H1 (cell line): ENCODE measurements at regions not wholly inside any gene's neighbourhood (a gene's known extent, or its start where the extent isn't known, plus 50 kb on each side); places are given as distances from the start of the nearest gene placed in this dataset.

Source experiments
- CTCF ChIA-PET: fragments of 300-600 bp; sonication (Branson Sonifier 250); formaldehyde crosslinking; loops from one replicate; lab custom pipeline; 2021; ENCODE audit not compliant: partially characterized antibody; lab: Charles Lee
- POLR2A ChIA-PET: fragments of 300-600 bp; sonication (Branson Sonifier 250); formaldehyde crosslinking; loops from one replicate; lab custom pipeline; 2021; ENCODE audit warnings: inconsistent platforms; ENCODE audit not compliant: partially characterized antibody; lab: Charles Lee
- DNase-seq, 2 experiments: peaks; one replicate each; pipeline versions ENCODE4 v3.0.0 to v3.0.0-alpha.2; 2010 to 2022; ENCODE audit warnings: low spot score in 2 of 2, low read depth in 1 of 2, mixed read lengths in 1 of 2
- FAIRE-seq: peaks from 2 replicates; lab custom pipeline; 2011; peaks lifted over from hg19 to GRCh38; lab: Jason Lieb, UNC
- H2AFZ ChIP-seq: 2 replicates; pipeline ENCODE4 v1.8.1; 2012; ENCODE audit warnings: low read length, inconsistent platforms
- H2AK5ac ChIP-seq: 2 replicates; pipeline ENCODE4 v1.6.1; 2013; ENCODE audit warnings: low read depth, low read length
- H2BK120ac ChIP-seq: replicated peaks from 2 replicates; pipeline ENCODE3; 2013; ENCODE audit warnings: low read depth, low read length, inconsistent platforms
- H2BK12ac ChIP-seq: 2 replicates; pipeline ENCODE4 v1.6.1; 2013; ENCODE audit warnings: low read depth, low read length
- H2BK15ac ChIP-seq: 2 replicates; pipeline ENCODE4 v1.6.1; 2013; ENCODE audit warnings: low read length
- H2BK20ac ChIP-seq: 2 replicates; pipeline ENCODE4 v1.6.1; 2013; ENCODE audit warnings: low read length
- H2BK5ac ChIP-seq: 2 replicates; pipeline ENCODE4 v1.6.1; 2013; ENCODE audit warnings: low read depth, low read length
- H3K14ac ChIP-seq: 2 replicates; pipeline ENCODE4 v1.6.1; 2013; ENCODE audit warnings: inconsistent platforms; ENCODE audit not compliant: insufficient read length
- H3K18ac ChIP-seq: 2 replicates; pipeline ENCODE4 v1.6.1; 2013; ENCODE audit warnings: low read length; ENCODE audit errors: extremely low read depth
- H3K23ac ChIP-seq: 2 replicates; pipeline ENCODE4 v1.6.1; 2013; ENCODE audit warnings: inconsistent platforms; ENCODE audit not compliant: insufficient read length
- H3K23me2 ChIP-seq: 2 replicates; pipeline ENCODE4 v1.6.1; 2013; ENCODE audit warnings: low read depth, low read length
- H3K27ac ChIP-seq: 2 replicates; pipeline ENCODE4 v1.6.1; 2011; ENCODE audit warnings: low read depth, low read length, inconsistent platforms
- H3K27me3 ChIP-seq, 4 experiments: replicated peaks in 1 of 4; 1 replicate in 1 of 4; 2 replicates in 3 of 4; pipeline versions ENCODE4 v1.6.1 to v1.8.1; 2011 to 2013; ENCODE audit warnings: low read length in 3 of 4, mild to moderate bottlenecking in 3 of 4, inconsistent platforms in 2 of 4, mixed read lengths in 2 of 4, moderate library complexity in 1 of 4; ENCODE audit not compliant: control insufficient read depth in 3 of 4, insufficient read depth in 3 of 4; ENCODE audit errors: extremely low read depth in 1 of 4
- H3K36me3 ChIP-seq, 4 experiments: 2 replicates each; pipeline versions ENCODE4 v1.6.1 to v1.8.1; 2011 to 2013; ENCODE audit warnings: mild to moderate bottlenecking in 4 of 4, low read length in 3 of 4, moderate library complexity in 2 of 4, control low read depth in 1 of 4, inconsistent platforms in 1 of 4; ENCODE audit not compliant: insufficient read depth in 4 of 4, control insufficient read depth in 2 of 4
- H3K4ac ChIP-seq: replicated peaks from 2 replicates; pipeline ENCODE3; 2013; ENCODE audit warnings: low read length, low read depth, mixed read lengths, inconsistent platforms; ENCODE audit not compliant: insufficient read length
- H3K4me1 ChIP-seq, 4 experiments: replicated peaks in 1 of 4; 1 replicate in 1 of 4; 2 replicates in 3 of 4; pipeline versions ENCODE4 v1.6.1 to v1.8.1; 2011 to 2013; ENCODE audit warnings: low read length in 3 of 4, inconsistent platforms in 2 of 4, mixed read lengths in 1 of 4; ENCODE audit not compliant: insufficient read depth in 4 of 4, control insufficient read depth in 3 of 4
- H3K4me2 ChIP-seq, 2 experiments: 2 replicates each; pipeline versions ENCODE4 v1.6.1 to v1.8.1; 2011 to 2013; ENCODE audit warnings: low read depth in 2 of 2, low read length in 2 of 2, control low read depth in 1 of 2, inconsistent platforms in 1 of 2, mild to moderate bottlenecking in 1 of 2; ENCODE audit not compliant: insufficient read depth in 1 of 2
- H3K4me3 ChIP-seq, 4 experiments: fragments of 200-600, 300-600 bp in 1 of 4; sonication (generic), shearing (Covaris generic), sonication (Bioruptor Twin) in 1 of 4; 2 replicates each; pipeline versions ENCODE4 v1.5.1 to v1.8.1; 2011 to 2016; ENCODE audit warnings: low read length in 4 of 4, low read depth in 3 of 4, control low read depth in 2 of 4, inconsistent platforms in 2 of 4, mild to moderate bottlenecking in 2 of 4, mixed read lengths in 1 of 4, moderate library complexity in 1 of 4; ENCODE audit not compliant: insufficient read depth in 2 of 4; ENCODE audit errors: extremely low read depth in 1 of 4
- H3K56ac ChIP-seq: replicated peaks from 2 replicates; pipeline ENCODE3; 2013; ENCODE audit warnings: low read depth, mild to moderate bottlenecking, mixed read lengths, low read length, inconsistent platforms; ENCODE audit not compliant: insufficient read length
- H3K79me1 ChIP-seq: 2 replicates; pipeline ENCODE4 v1.6.1; 2013; ENCODE audit warnings: low read depth, low read length, control low read depth
- H3K79me2 ChIP-seq, 2 experiments: 2 replicates each; pipeline versions ENCODE4 v1.6.1 to v1.8.1; 2012 to 2013; ENCODE audit warnings: low read length in 2 of 2, mild to moderate bottlenecking in 2 of 2, inconsistent platforms in 1 of 2; ENCODE audit not compliant: insufficient read depth in 2 of 2, control insufficient read depth in 1 of 2
- H3K9ac ChIP-seq, 4 experiments: replicated peaks in 1 of 4; 1 replicate in 1 of 4; 2 replicates in 3 of 4; pipeline versions ENCODE4 v1.6.1 to v1.8.1; 2011 to 2013; ENCODE audit warnings: low read depth in 3 of 4, low read length in 3 of 4, control low read depth in 2 of 4, mild to moderate bottlenecking in 2 of 4, moderate library complexity in 2 of 4, inconsistent platforms in 1 of 4; ENCODE audit errors: extremely low read depth in 1 of 4
- H3K9me3 ChIP-seq, 2 experiments: 2 replicates each; pipeline versions ENCODE4 v1.6.1 to v1.8.1; 2012 to 2013; ENCODE audit warnings: mild to moderate bottlenecking in 2 of 2, moderate library complexity in 2 of 2, control low read depth in 1 of 2, inconsistent platforms in 1 of 2, low read depth in 1 of 2, low read length in 1 of 2, mixed read lengths in 1 of 2; ENCODE audit not compliant: insufficient read depth in 2 of 2
- H4K20me1 ChIP-seq, 2 experiments: replicated peaks in 1 of 2; 2 replicates each; pipeline versions ENCODE3 to v1.8.1; 2011 to 2013; ENCODE audit warnings: inconsistent platforms in 2 of 2, low read length in 2 of 2, mild to moderate bottlenecking in 1 of 2; ENCODE audit not compliant: insufficient read depth in 2 of 2, control insufficient read depth in 1 of 2
- H4K5ac ChIP-seq: 2 replicates; pipeline ENCODE4 v1.6.1; 2013; ENCODE audit warnings: low read length, low read depth, mixed read lengths, inconsistent platforms; ENCODE audit not compliant: insufficient read length
- H4K8ac ChIP-seq: 2 replicates; pipeline ENCODE4 v1.8.0; 2013; ENCODE audit warnings: mild to moderate bottlenecking, moderate library complexity, low read length, inconsistent platforms; ENCODE audit not compliant: insufficient read depth; ENCODE audit errors: extremely low read depth
- H4K91ac ChIP-seq: replicated peaks from 2 replicates; pipeline ENCODE3; 2013; ENCODE audit warnings: low read length, mixed read lengths, inconsistent platforms; ENCODE audit not compliant: insufficient read length
- CBX5 ChIP-seq: fragments of 300-800, 300-1000 bp; sonication (generic); IDR thresholded peaks from 2 replicates; pipeline ENCODE4 v1.7.1; 2016; ENCODE audit warnings: antibody characterized with exemption, low read length, low read depth
- WGBS, 2 experiments: shearing (Covaris generic) in 1 of 2; methylation state at CpG; one replicate each; pipeline versions ENCODE4 v1.1.6 to v1.1.7; 2013 to 2015; ENCODE audit warnings: low lambda C conversion rate in 2 of 2, mixed read lengths in 2 of 2, inconsistent platforms in 1 of 2, low coverage in 1 of 2, missing lambda C conversion rate in 1 of 2; ENCODE audit not compliant: insufficient replicate concordance in 2 of 2, insufficient coverage in 1 of 2, insufficient read length in 1 of 2; ENCODE audit errors: extremely low coverage in 1 of 2, missing lambda C conversion rate in 1 of 2; 5-methylcytosine and 5-hydroxymethylcytosine counted together

- Histone ChIP-seq H4K8ac (no peak overlapping the region), H2BK20ac (no peak overlapping the region), H3K4me3 (no peak overlapping the region), H3K36me3 (no peaks in the 10 kb centered on the region), H2AK5ac (no peak overlapping the region), H3K4me1 (no peaks in the 10 kb centered on the region)
- no peak for TF ChIP-seq CBX5
- TF ChIP-seq, all 59 proteins: peak for 0
- Histone ChIP-seq H3K9ac (no peak overlapping the region), H3K27me3 (no peaks in the 10 kb centered on the region), H4K20me1 (no peaks in the 10 kb centered on the region), H2BK12ac (no peak overlapping the region), H4K91ac (no peak overlapping the region), H3K79me1 (no peaks in the 10 kb centered on the region), H2BK5ac (no peak overlapping the region), H3K9me3 (no peaks in the 10 kb centered on the region), H3K18ac (no peak overlapping the region), H3K79me2 (no peaks in the 10 kb centered on the region), H3K56ac (no peak overlapping the region), H3K4me2 (no peak overlapping the region), H3K23ac (no peak overlapping the region), H4K5ac (no peak overlapping the region), H3K27ac (no peak overlapping the region), H2BK15ac (no peak overlapping the region), H2BK120ac (no peak overlapping the region), H3K4ac (no peak overlapping the region), H3K23me2 (no peaks in the 10 kb centered on the region), H2AFZ (no peak overlapping the region), H3K14ac (no peak overlapping the region)
- DNase-seq (no peak), FAIRE-seq (no peak)
- POLR2A ChIA-PET = no interaction called here
- CTCF ChIA-PET = interaction anchor here (1.4 kb wide), 1 partner anchor 80 kb away, joined by 3 read pairs; no protein-coding TSS in a partner anchor
- 90% methylated on average over 1 of the region's 1 CpG; no CpG with 5 or more reads in 1 of the 2 experiments for WGBS, 2 experiments
Measured at GRCh38 chr18:42675810-42676209, 439.7 kb downstream of the RIT2 start.
